Mucosa of descending colon (tissue), 3 donors: ENCODE measurements at regions not wholly inside any gene's neighbourhood (a gene's known extent, or its start where the extent isn't known, plus 50 kb on each side); places are given as distances from the start of the nearest gene placed in this dataset.

Experiments
- ATAC-seq: fragments of 200-7000 bp; cut with Tn5 transposase; one replicate; pipeline ENCODE4 v1.9.1; 2020; ENCODE audit warnings: mild to moderate bottlenecking, moderate library complexity
- DNase-seq, 3 donors: peaks; one replicate each; pipeline ENCODE4 v3.0.0-alpha.2; 2020
- H3K36me3 ChIP-seq: fragments of 200-600 bp; one replicate; pipeline ENCODE4 v1.8.0; 2021; ENCODE audit warnings: low read depth, mild to moderate bottlenecking
- H3K4me1 ChIP-seq: fragments of 200-600 bp; one replicate; pipeline ENCODE4 v1.8.0; 2021; ENCODE audit warnings: low read depth, mild to moderate bottlenecking
- H3K4me3 ChIP-seq: fragments of 200-600 bp; one replicate; pipeline ENCODE4 v1.8.0; 2021; ENCODE audit warnings: mild to moderate bottlenecking
- H3K9me3 ChIP-seq: fragments of 200-600 bp; one replicate; pipeline ENCODE4 v1.8.0; 2021; ENCODE audit warnings: mild to moderate bottlenecking
- intact Hi-C, 2 donors: fragments of 100-400 bp; cut with DNase I in 1 of 2; cut with micrococcal nuclease in 1 of 2; formaldehyde crosslinking; loops; one replicate each; pipeline versions ENCODE4 v1.11.0 to v1.11.1; 2022; cut with DNase I, micrococcal nuclease
- TF ChIP-seq, protein P1 (sequence below): fragments of 200-600 bp; IDR thresholded peaks from one replicate; pipeline ENCODE4 v1.8.0; 2022; ENCODE audit warnings: antibody characterized with exemption, mild to moderate bottlenecking
- donor health status: DM: no; HTN: no; CAD: no; lungs with moderate emphysema.
- donor health status: DM: no; HTN: no; CAD: no.
- donor health status: DM: no; HTN: yes; CAD: no.

DNA sequence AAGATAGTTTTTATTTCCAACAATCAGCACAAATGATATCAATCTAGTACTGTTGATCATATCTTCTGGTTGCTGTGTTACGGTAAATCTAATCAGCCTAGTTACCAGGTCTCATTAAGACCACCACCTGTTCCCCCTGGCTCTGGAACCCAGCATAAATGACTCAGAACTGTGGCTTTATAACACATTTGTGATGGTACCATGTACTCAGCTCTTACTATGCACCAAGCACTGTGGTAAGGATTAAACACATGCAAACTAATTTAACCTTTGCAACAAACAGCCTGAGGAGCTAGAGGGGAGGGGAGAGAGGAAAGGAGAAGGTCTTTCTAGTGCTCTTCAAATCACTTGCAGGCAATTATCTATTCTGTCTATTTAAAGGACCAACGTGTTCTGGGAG is 173.9 kb upstream of the LMCD1 start:
- Histone ChIP-seq H3K9me3 (no peaks in the 10 kb centered on the region), H3K4me3 (no peak overlapping the region), H3K36me3 (no peaks in the 10 kb centered on the region), H3K4me1 (no peaks in the 10 kb centered on the region)
- no peak for DNase-seq
- intact Hi-C loops = no loop called here
- TF ChIP-seq, protein P1, sequence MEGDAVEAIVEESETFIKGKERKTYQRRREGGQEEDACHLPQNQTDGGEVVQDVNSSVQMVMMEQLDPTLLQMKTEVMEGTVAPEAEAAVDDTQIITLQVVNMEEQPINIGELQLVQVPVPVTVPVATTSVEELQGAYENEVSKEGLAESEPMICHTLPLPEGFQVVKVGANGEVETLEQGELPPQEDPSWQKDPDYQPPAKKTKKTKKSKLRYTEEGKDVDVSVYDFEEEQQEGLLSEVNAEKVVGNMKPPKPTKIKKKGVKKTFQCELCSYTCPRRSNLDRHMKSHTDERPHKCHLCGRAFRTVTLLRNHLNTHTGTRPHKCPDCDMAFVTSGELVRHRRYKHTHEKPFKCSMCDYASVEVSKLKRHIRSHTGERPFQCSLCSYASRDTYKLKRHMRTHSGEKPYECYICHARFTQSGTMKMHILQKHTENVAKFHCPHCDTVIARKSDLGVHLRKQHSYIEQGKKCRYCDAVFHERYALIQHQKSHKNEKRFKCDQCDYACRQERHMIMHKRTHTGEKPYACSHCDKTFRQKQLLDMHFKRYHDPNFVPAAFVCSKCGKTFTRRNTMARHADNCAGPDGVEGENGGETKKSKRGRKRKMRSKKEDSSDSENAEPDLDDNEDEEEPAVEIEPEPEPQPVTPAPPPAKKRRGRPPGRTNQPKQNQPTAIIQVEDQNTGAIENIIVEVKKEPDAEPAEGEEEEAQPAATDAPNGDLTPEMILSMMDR = no peak
- ATAC-seq = no peak

GRCh38 chr3:8328967-8329366 is 172.7 kb upstream of the LMCD1 start:
- intact Hi-C loops = no loop called here
- DNase-seq (no peak), ATAC-seq (no peak)
- H3K36me3 ChIP-seq = no peaks in the 10 kb centered on the region
- TF ChIP-seq, protein P1 = no peak
- no peaks in the 10 kb centered on the region for H3K9me3 ChIP-seq
- H3K4me1 ChIP-seq = no peaks in the 10 kb centered on the region
- no peak overlapping the region for H3K4me3 ChIP-seq

- intact Hi-C loops = no loop called here
- TF ChIP-seq, protein P1 = no peak
- Histone ChIP-seq H3K36me3 (no peaks in the 10 kb centered on the region), H3K4me3 (no peak overlapping the region), H3K4me1 (no peaks in the 10 kb centered on the region), H3K9me3 (no peaks in the 10 kb centered on the region)
- no peak for DNase-seq
- ATAC-seq = no peak
Observed at GRCh38 chr3:8329598-8329997, 172.0 kb upstream of the LMCD1 start.

- DNase-seq (no peak), ATAC-seq (no peak)
- Histone ChIP-seq H3K4me3 (no peak overlapping the region), H3K4me1 (no peaks in the 10 kb centered on the region), H3K36me3 (no peaks in the 10 kb centered on the region), H3K9me3 (no peaks in the 10 kb centered on the region)
- TF ChIP-seq, protein P1 = no peak
- intact Hi-C loops = no loop called here
Observed at GRCh38 chr3:8336456-8336855, 165.2 kb upstream of the LMCD1 start.

DNA sequence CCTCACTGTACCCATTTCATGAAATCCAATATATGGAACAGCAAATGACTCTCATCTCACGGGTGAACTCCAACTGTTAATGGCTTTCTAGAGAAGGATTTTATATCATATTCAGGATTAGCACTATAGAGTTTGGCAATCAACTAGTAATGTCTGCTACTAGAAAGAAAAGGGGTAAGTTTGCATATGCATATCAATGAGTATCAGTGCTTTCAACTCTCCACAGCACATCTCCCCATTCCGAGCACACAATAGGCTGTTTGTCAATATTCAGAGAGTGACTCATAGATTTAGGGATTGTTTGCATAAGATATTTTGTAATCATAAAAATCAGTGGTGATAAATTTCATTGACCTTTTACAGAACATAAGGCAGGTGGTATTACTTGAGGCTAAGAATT is 163.2 kb upstream of the LMCD1 start:
- no peaks in the 10 kb centered on the region for H3K36me3 ChIP-seq
- H3K4me3 ChIP-seq = no peak overlapping the region
- ATAC-seq (no peak), DNase-seq (no peak)
- H3K9me3 ChIP-seq = no peaks in the 10 kb centered on the region
- no peaks in the 10 kb centered on the region for H3K4me1 ChIP-seq
- TF ChIP-seq, protein P1 = no peak
- intact Hi-C loops = no loop called here

DNA sequence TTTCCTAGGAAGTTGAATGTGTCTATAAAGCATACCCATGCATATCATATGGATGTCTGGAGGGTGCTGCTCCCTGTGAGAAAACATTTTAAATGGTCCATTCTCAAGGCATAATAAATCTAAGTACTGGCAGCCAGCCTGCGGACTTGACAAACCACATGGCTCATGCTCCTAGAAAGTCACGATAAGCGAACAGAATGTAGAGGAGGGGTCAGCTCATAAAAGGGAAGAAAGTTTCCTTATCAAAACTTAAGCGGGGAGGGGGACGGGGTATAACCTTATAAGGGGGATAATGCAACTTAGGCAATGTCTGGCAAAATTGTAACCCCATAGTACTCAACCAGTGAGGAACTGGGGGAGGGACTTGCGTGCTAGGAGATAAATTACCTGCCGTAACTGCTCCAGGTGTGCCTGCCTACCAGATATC is 159.8 kb upstream of the LMCD1 start:
- peaks cover 18% of the 10 kb centered on the region for H3K9me3 ChIP-seq
- H3K4me3 ChIP-seq = no peak overlapping the region
- no peak for ATAC-seq
- no peaks in the 10 kb centered on the region for H3K36me3 ChIP-seq
- H3K4me1 ChIP-seq = no peaks in the 10 kb centered on the region
- peak in 2 of 3 donors; percentile 10 to 31 for DNase-seq
- TF ChIP-seq, protein P1 = no peak
- intact Hi-C loops = no loop called here
